H1 (cell line): ENCODE measurements at regions not wholly inside any gene's neighbourhood (a gene's known extent, or its start where the extent isn't known, plus 50 kb on each side); places are given as distances from the start of the nearest gene placed in this dataset.

ENCODE experiments used
- CTCF ChIA-PET: fragments of 300-600 bp; sonication (Branson Sonifier 250); formaldehyde crosslinking; loops from one replicate; lab custom pipeline; 2021; ENCODE audit not compliant: partially characterized antibody; lab: Charles Lee
- POLR2A ChIA-PET: fragments of 300-600 bp; sonication (Branson Sonifier 250); formaldehyde crosslinking; loops from one replicate; lab custom pipeline; 2021; ENCODE audit warnings: inconsistent platforms; ENCODE audit not compliant: partially characterized antibody; lab: Charles Lee
- DNase-seq, 2 experiments: peaks; one replicate each; pipeline versions ENCODE4 v3.0.0 to v3.0.0-alpha.2; 2010 to 2022; ENCODE audit warnings: low spot score in 2 of 2, low read depth in 1 of 2, mixed read lengths in 1 of 2
- FAIRE-seq: peaks from 2 replicates; lab custom pipeline; 2011; peaks lifted over from hg19 to GRCh38; lab: Jason Lieb, UNC
- H2AFZ ChIP-seq: 2 replicates; pipeline ENCODE4 v1.8.1; 2012; ENCODE audit warnings: low read length, inconsistent platforms
- H2AK5ac ChIP-seq: 2 replicates; pipeline ENCODE4 v1.6.1; 2013; ENCODE audit warnings: low read depth, low read length
- H2BK120ac ChIP-seq: replicated peaks from 2 replicates; pipeline ENCODE3; 2013; ENCODE audit warnings: low read depth, low read length, inconsistent platforms
- H2BK12ac ChIP-seq: 2 replicates; pipeline ENCODE4 v1.6.1; 2013; ENCODE audit warnings: low read depth, low read length
- H2BK15ac ChIP-seq: 2 replicates; pipeline ENCODE4 v1.6.1; 2013; ENCODE audit warnings: low read length
- H2BK20ac ChIP-seq: 2 replicates; pipeline ENCODE4 v1.6.1; 2013; ENCODE audit warnings: low read length
- H2BK5ac ChIP-seq: 2 replicates; pipeline ENCODE4 v1.6.1; 2013; ENCODE audit warnings: low read depth, low read length
- H3K14ac ChIP-seq: 2 replicates; pipeline ENCODE4 v1.6.1; 2013; ENCODE audit warnings: inconsistent platforms; ENCODE audit not compliant: insufficient read length
- H3K18ac ChIP-seq: 2 replicates; pipeline ENCODE4 v1.6.1; 2013; ENCODE audit warnings: low read length; ENCODE audit errors: extremely low read depth
- H3K23ac ChIP-seq: 2 replicates; pipeline ENCODE4 v1.6.1; 2013; ENCODE audit warnings: inconsistent platforms; ENCODE audit not compliant: insufficient read length
- H3K23me2 ChIP-seq: 2 replicates; pipeline ENCODE4 v1.6.1; 2013; ENCODE audit warnings: low read depth, low read length
- H3K27ac ChIP-seq: 2 replicates; pipeline ENCODE4 v1.6.1; 2011; ENCODE audit warnings: low read depth, low read length, inconsistent platforms
- H3K27me3 ChIP-seq, 4 experiments: replicated peaks in 1 of 4; 1 replicate in 1 of 4; 2 replicates in 3 of 4; pipeline versions ENCODE4 v1.6.1 to v1.8.1; 2011 to 2013; ENCODE audit warnings: low read length in 3 of 4, mild to moderate bottlenecking in 3 of 4, inconsistent platforms in 2 of 4, mixed read lengths in 2 of 4, moderate library complexity in 1 of 4; ENCODE audit not compliant: control insufficient read depth in 3 of 4, insufficient read depth in 3 of 4; ENCODE audit errors: extremely low read depth in 1 of 4
- H3K36me3 ChIP-seq, 4 experiments: 2 replicates each; pipeline versions ENCODE4 v1.6.1 to v1.8.1; 2011 to 2013; ENCODE audit warnings: mild to moderate bottlenecking in 4 of 4, low read length in 3 of 4, moderate library complexity in 2 of 4, control low read depth in 1 of 4, inconsistent platforms in 1 of 4; ENCODE audit not compliant: insufficient read depth in 4 of 4, control insufficient read depth in 2 of 4
- H3K4ac ChIP-seq: replicated peaks from 2 replicates; pipeline ENCODE3; 2013; ENCODE audit warnings: low read length, low read depth, mixed read lengths, inconsistent platforms; ENCODE audit not compliant: insufficient read length
- H3K4me1 ChIP-seq, 4 experiments: replicated peaks in 1 of 4; 1 replicate in 1 of 4; 2 replicates in 3 of 4; pipeline versions ENCODE4 v1.6.1 to v1.8.1; 2011 to 2013; ENCODE audit warnings: low read length in 3 of 4, inconsistent platforms in 2 of 4, mixed read lengths in 1 of 4; ENCODE audit not compliant: insufficient read depth in 4 of 4, control insufficient read depth in 3 of 4
- H3K4me2 ChIP-seq, 2 experiments: 2 replicates each; pipeline versions ENCODE4 v1.6.1 to v1.8.1; 2011 to 2013; ENCODE audit warnings: low read depth in 2 of 2, low read length in 2 of 2, control low read depth in 1 of 2, inconsistent platforms in 1 of 2, mild to moderate bottlenecking in 1 of 2; ENCODE audit not compliant: insufficient read depth in 1 of 2
- H3K4me3 ChIP-seq, 4 experiments: fragments of 200-600, 300-600 bp in 1 of 4; sonication (generic), shearing (Covaris generic), sonication (Bioruptor Twin) in 1 of 4; 2 replicates each; pipeline versions ENCODE4 v1.5.1 to v1.8.1; 2011 to 2016; ENCODE audit warnings: low read length in 4 of 4, low read depth in 3 of 4, control low read depth in 2 of 4, inconsistent platforms in 2 of 4, mild to moderate bottlenecking in 2 of 4, mixed read lengths in 1 of 4, moderate library complexity in 1 of 4; ENCODE audit not compliant: insufficient read depth in 2 of 4; ENCODE audit errors: extremely low read depth in 1 of 4
- H3K56ac ChIP-seq: replicated peaks from 2 replicates; pipeline ENCODE3; 2013; ENCODE audit warnings: low read depth, mild to moderate bottlenecking, mixed read lengths, low read length, inconsistent platforms; ENCODE audit not compliant: insufficient read length
- H3K79me1 ChIP-seq: 2 replicates; pipeline ENCODE4 v1.6.1; 2013; ENCODE audit warnings: low read depth, low read length, control low read depth
- H3K79me2 ChIP-seq, 2 experiments: 2 replicates each; pipeline versions ENCODE4 v1.6.1 to v1.8.1; 2012 to 2013; ENCODE audit warnings: low read length in 2 of 2, mild to moderate bottlenecking in 2 of 2, inconsistent platforms in 1 of 2; ENCODE audit not compliant: insufficient read depth in 2 of 2, control insufficient read depth in 1 of 2
- H3K9ac ChIP-seq, 4 experiments: replicated peaks in 1 of 4; 1 replicate in 1 of 4; 2 replicates in 3 of 4; pipeline versions ENCODE4 v1.6.1 to v1.8.1; 2011 to 2013; ENCODE audit warnings: low read depth in 3 of 4, low read length in 3 of 4, control low read depth in 2 of 4, mild to moderate bottlenecking in 2 of 4, moderate library complexity in 2 of 4, inconsistent platforms in 1 of 4; ENCODE audit errors: extremely low read depth in 1 of 4
- H3K9me3 ChIP-seq, 2 experiments: 2 replicates each; pipeline versions ENCODE4 v1.6.1 to v1.8.1; 2012 to 2013; ENCODE audit warnings: mild to moderate bottlenecking in 2 of 2, moderate library complexity in 2 of 2, control low read depth in 1 of 2, inconsistent platforms in 1 of 2, low read depth in 1 of 2, low read length in 1 of 2, mixed read lengths in 1 of 2; ENCODE audit not compliant: insufficient read depth in 2 of 2
- H4K20me1 ChIP-seq, 2 experiments: replicated peaks in 1 of 2; 2 replicates each; pipeline versions ENCODE3 to v1.8.1; 2011 to 2013; ENCODE audit warnings: inconsistent platforms in 2 of 2, low read length in 2 of 2, mild to moderate bottlenecking in 1 of 2; ENCODE audit not compliant: insufficient read depth in 2 of 2, control insufficient read depth in 1 of 2
- H4K5ac ChIP-seq: 2 replicates; pipeline ENCODE4 v1.6.1; 2013; ENCODE audit warnings: low read length, low read depth, mixed read lengths, inconsistent platforms; ENCODE audit not compliant: insufficient read length
- H4K8ac ChIP-seq: 2 replicates; pipeline ENCODE4 v1.8.0; 2013; ENCODE audit warnings: mild to moderate bottlenecking, moderate library complexity, low read length, inconsistent platforms; ENCODE audit not compliant: insufficient read depth; ENCODE audit errors: extremely low read depth
- H4K91ac ChIP-seq: replicated peaks from 2 replicates; pipeline ENCODE3; 2013; ENCODE audit warnings: low read length, mixed read lengths, inconsistent platforms; ENCODE audit not compliant: insufficient read length
- ATF3 ChIP-seq: IDR thresholded peaks from 2 replicates; pipeline ENCODE4 v1.6.1; 2011; ENCODE audit warnings: low read depth, mild to moderate bottlenecking, low read length; ENCODE audit not compliant: insufficient read depth
- BRCA1 ChIP-seq: IDR thresholded peaks from 2 replicates; pipeline ENCODE4 v1.6.1; 2012; ENCODE audit warnings: low read depth, low read length, improper control_type of control experiment
- CBX5 ChIP-seq: fragments of 300-800, 300-1000 bp; sonication (generic); IDR thresholded peaks from 2 replicates; pipeline ENCODE4 v1.7.1; 2016; ENCODE audit warnings: antibody characterized with exemption, low read length, low read depth
- CTBP2 ChIP-seq: IDR thresholded peaks from 2 replicates; pipeline ENCODE4 v1.7.0; 2011; ENCODE audit warnings: borderline replicate concordance, mild to moderate bottlenecking, moderate library complexity, mixed read lengths, low read length; ENCODE audit not compliant: insufficient read depth, insufficient read length
- EP300 ChIP-seq, 2 experiments: IDR thresholded peaks; 1 replicate in 1 of 2; 2 replicates in 1 of 2; pipeline ENCODE4 v1.6.1; 2011 to 2012; ENCODE audit warnings: low read depth in 2 of 2, low read length in 2 of 2, mild to moderate bottlenecking in 2 of 2, borderline replicate concordance in 1 of 2, inconsistent platforms in 1 of 2, moderate library complexity in 1 of 2
- GABPA ChIP-seq: IDR thresholded peaks from 2 replicates; pipeline ENCODE4 v1.6.1; 2011; ENCODE audit warnings: mild to moderate bottlenecking, low read length, moderate library complexity, borderline replicate concordance; ENCODE audit not compliant: insufficient read depth
- HDAC2 ChIP-seq, 2 experiments: fragments of 300-600 bp in 1 of 2; sonication (generic) in 1 of 2; IDR thresholded peaks; 2 replicates each; pipeline ENCODE4 v1.6.1; 2011 to 2012; ENCODE audit warnings: low read depth in 2 of 2, low read length in 2 of 2, mild to moderate bottlenecking in 2 of 2, moderate library complexity in 2 of 2, borderline replicate concordance in 1 of 2, inconsistent platforms in 1 of 2
- KDM1A ChIP-seq: fragments of 200-600, 300-600 bp; sonication (generic); IDR thresholded peaks from 2 replicates; pipeline ENCODE4 v1.7.1; 2016; ENCODE audit warnings: mild to moderate bottlenecking, low read length, borderline replicate concordance
- MAFK ChIP-seq: IDR thresholded peaks from 2 replicates; pipeline ENCODE4 v1.6.1; 2012; ENCODE audit warnings: low read depth, mild to moderate bottlenecking, improper control_type of control experiment, low read length
- PHF8 ChIP-seq: fragments of 200-600 bp; sonication (generic); conservative IDR thresholded peaks from 2 replicates; pipeline ENCODE4 v1.7.1; 2012; ENCODE audit warnings: low read depth, mild to moderate bottlenecking, inconsistent platforms, low read length, moderate library complexity
- POLR2AphosphoS5 ChIP-seq: IDR thresholded peaks from 2 replicates; pipeline ENCODE4 v1.6.1; 2011; ENCODE audit warnings: low read depth, low read length
- RFX5 ChIP-seq: IDR thresholded peaks from 2 replicates; pipeline ENCODE4 v1.6.1; 2011; ENCODE audit warnings: low read depth, low read length, improper control_type of control experiment, borderline replicate concordance
- SIX5 ChIP-seq: IDR thresholded peaks from 2 replicates; pipeline ENCODE4 v1.6.1; 2011; ENCODE audit warnings: mild to moderate bottlenecking, low read depth, low read length
- SP4 ChIP-seq: IDR thresholded peaks from 2 replicates; pipeline ENCODE4 v1.6.1; 2012; ENCODE audit warnings: low read length, inconsistent platforms
- WGBS, 2 experiments: shearing (Covaris generic) in 1 of 2; methylation state at CpG; one replicate each; pipeline versions ENCODE4 v1.1.6 to v1.1.7; 2013 to 2015; ENCODE audit warnings: low lambda C conversion rate in 2 of 2, mixed read lengths in 2 of 2, inconsistent platforms in 1 of 2, low coverage in 1 of 2, missing lambda C conversion rate in 1 of 2; ENCODE audit not compliant: insufficient replicate concordance in 2 of 2, insufficient coverage in 1 of 2, insufficient read length in 1 of 2; ENCODE audit errors: extremely low coverage in 1 of 2, missing lambda C conversion rate in 1 of 2; 5-methylcytosine and 5-hydroxymethylcytosine counted together

DNA sequence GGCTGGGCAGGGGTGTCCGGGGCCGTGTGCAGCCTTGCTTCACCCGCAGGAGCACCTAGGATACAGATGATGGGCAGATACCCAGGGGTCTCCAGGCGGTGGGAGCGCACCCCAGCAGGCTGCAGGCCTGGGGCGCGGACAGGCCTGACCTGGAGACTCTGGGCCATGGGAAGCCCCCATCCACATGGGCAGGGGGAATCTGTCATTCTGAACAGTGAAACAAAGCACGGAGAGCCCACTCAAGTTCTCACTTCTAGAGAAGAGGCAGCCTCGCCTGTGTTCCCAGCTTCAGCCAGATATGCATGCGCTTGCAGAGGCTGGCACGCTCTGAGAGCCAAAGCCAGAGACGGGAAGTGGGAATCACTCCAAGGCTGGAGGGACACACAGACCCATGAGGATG is 333.1 kb downstream of the BRD1 start:
- H4K5ac ChIP-seq, result no peak overlapping the region
- no peaks in the 10 kb centered on the region for H3K79me1 ChIP-seq
- no peak overlapping the region for H3K27ac ChIP-seq
- H3K4me1 ChIP-seq, result peaks cover 0 to 4% (median 0%) of the 10 kb centered on the region in 4 experiments; a peak in 2 of 7 replicates
- no peak overlapping the region for H3K4me3 ChIP-seq
- DNase-seq (no peak), FAIRE-seq (no peak)
- H3K9ac ChIP-seq, result no peak overlapping the region
- H3K79me2 ChIP-seq, result no peaks in the 10 kb centered on the region; a peak in 1 of 4 replicates
- no peaks in the 10 kb centered on the region for H3K23me2 ChIP-seq
- no peaks in the 10 kb centered on the region for H3K27me3 ChIP-seq
- no peak overlapping the region for H3K14ac ChIP-seq
- H2AK5ac ChIP-seq, result no peak overlapping the region
- H3K9me3 ChIP-seq, result no peaks in the 10 kb centered on the region
- H3K56ac ChIP-seq, result no peak overlapping the region
- no peak overlapping the region for H2BK15ac ChIP-seq
- H2BK12ac ChIP-seq, result no peak overlapping the region
- ChIA-PET POLR2A (no interaction called here), CTCF (no interaction called here)
- WGBS, 2 experiments, result 93% methylated on average over 8 of the region's 12 CpGs; no CpG with 5 or more reads in 1 of the 2 experiments
- no peak overlapping the region for H2AFZ ChIP-seq
- no peaks in the 10 kb centered on the region for H4K20me1 ChIP-seq
- H2BK5ac ChIP-seq, result no peak overlapping the region
- H2BK20ac ChIP-seq, result no peak overlapping the region
- H4K8ac ChIP-seq, result no peak overlapping the region
- H4K91ac ChIP-seq, result no peak overlapping the region
- H3K23ac ChIP-seq, result no peak overlapping the region
- H3K36me3 ChIP-seq, result no peaks in the 10 kb centered on the region
- H3K4ac ChIP-seq, result no peak overlapping the region
- no peak overlapping the region for H3K4me2 ChIP-seq
- H2BK120ac ChIP-seq, result no peak overlapping the region
- no peak overlapping the region for H3K18ac ChIP-seq
- TF ChIP-seq SIX5 (no peak), PHF8 (no peak), HDAC2 (IDR thresholded peaks at IDR 0.05; ENCODE audit: borderline replicate concordance in 1 of 2, low read depth in 2 of 2, low read length in 2 of 2) (no peak), POLR2AphosphoS5 (no peak), SP4 (no peak), CTBP2 (no peak), RFX5 (no peak), BRCA1 (no peak), KDM1A (no peak), CBX5 (no peak), MAFK (no peak), GABPA (no peak), ATF3 (no peak), EP300 (IDR thresholded peaks at IDR 0.05; ENCODE audit: borderline replicate concordance in 1 of 2, low read depth in 2 of 2, low read length in 2 of 2) (no peak)
